H9 (cell line): ENCODE measurements at regions not wholly inside any gene's neighbourhood (a gene's known extent, or its start where the extent isn't known, plus 50 kb on each side); places are given as distances from the start of the nearest gene placed in this dataset.

Experiments
- DNase-seq: peaks from one replicate; pipeline ENCODE4 v3.0.0-alpha.2; 2017
- H2AFZ ChIP-seq: one replicate; pipeline ENCODE4 v1.6.1; 2013; ENCODE audit warnings: mild to moderate bottlenecking, low read length, control low read depth, moderate library complexity
- H2AK5ac ChIP-seq: 2 replicates; pipeline ENCODE4 v1.6.1; 2013; ENCODE audit warnings: low read length, control low read depth, mixed read lengths; ENCODE audit not compliant: insufficient read length
- H2BK120ac ChIP-seq: one replicate; pipeline ENCODE4 v1.6.1; 2013; ENCODE audit warnings: low read depth, mild to moderate bottlenecking, low read length, control low read depth, inconsistent platforms; ENCODE audit not compliant: poor library complexity, severe bottlenecking
- H2BK12ac ChIP-seq: 2 replicates; pipeline ENCODE4 v1.6.1; 2013; ENCODE audit warnings: low read length, control low read depth, mixed read lengths, low read depth; ENCODE audit not compliant: insufficient read length
- H2BK15ac ChIP-seq: 2 replicates; pipeline ENCODE4 v1.6.1; 2013; ENCODE audit warnings: low read depth, low read length, control low read depth
- H2BK20ac ChIP-seq: one replicate; pipeline ENCODE4 v1.6.1; 2013; ENCODE audit warnings: low read depth, mild to moderate bottlenecking, low read length, control low read depth, inconsistent platforms; ENCODE audit not compliant: poor library complexity, severe bottlenecking
- H2BK5ac ChIP-seq: 2 replicates; pipeline ENCODE4 v1.6.1; 2013; ENCODE audit warnings: low read length, control low read depth, mixed read lengths; ENCODE audit not compliant: insufficient read length
- H3K14ac ChIP-seq: 2 replicates; pipeline ENCODE4 v1.6.1; 2013; ENCODE audit warnings: low read length, control low read depth; ENCODE audit not compliant: insufficient read depth
- H3K18ac ChIP-seq: 2 replicates; pipeline ENCODE4 v1.6.1; 2013; ENCODE audit warnings: low read depth, mild to moderate bottlenecking, mixed read lengths, low read length, control low read depth; ENCODE audit not compliant: insufficient read length
- H3K23ac ChIP-seq: 2 replicates; pipeline ENCODE4 v1.6.1; 2013; ENCODE audit warnings: low read length, control low read depth, mixed read lengths, low read depth; ENCODE audit not compliant: insufficient read length
- H3K23me2 ChIP-seq: 2 replicates; pipeline ENCODE4 v1.6.1; 2013; ENCODE audit warnings: low read depth, mild to moderate bottlenecking, mixed read lengths, low read length, control low read depth; ENCODE audit not compliant: insufficient read length, poor library complexity, severe bottlenecking
- H3K27ac ChIP-seq: 2 replicates; pipeline ENCODE4 v1.5.1; 2013; ENCODE audit warnings: low read length, control low read depth, mixed read lengths, low read depth; ENCODE audit not compliant: insufficient read length
- H3K27me3 ChIP-seq: 2 replicates; pipeline ENCODE4 v1.6.1; 2013; ENCODE audit warnings: low read length, control low read depth, inconsistent platforms; ENCODE audit not compliant: insufficient read depth
- H3K4ac ChIP-seq: 2 replicates; pipeline ENCODE4 v1.6.1; 2013; ENCODE audit warnings: low read depth, mild to moderate bottlenecking, control low read depth, inconsistent platforms, low read length, moderate library complexity
- H3K4me1 ChIP-seq: 2 replicates; pipeline ENCODE4 v1.6.1; 2013; ENCODE audit warnings: low read length, control low read depth, inconsistent platforms; ENCODE audit not compliant: insufficient read depth
- H3K4me2 ChIP-seq: 2 replicates; pipeline ENCODE4 v1.6.1; 2013; ENCODE audit warnings: low read length, control low read depth, mixed read lengths; ENCODE audit not compliant: insufficient read length, insufficient read depth
- H3K56ac ChIP-seq: 2 replicates; pipeline ENCODE4 v1.6.1; 2013; ENCODE audit warnings: low read depth, mild to moderate bottlenecking, mixed read lengths, low read length, control low read depth; ENCODE audit not compliant: insufficient read length
- H3K79me1 ChIP-seq: 2 replicates; pipeline ENCODE4 v1.6.1; 2013; ENCODE audit warnings: low read depth, mild to moderate bottlenecking, moderate library complexity, low read length, control low read depth, inconsistent platforms; ENCODE audit not compliant: insufficient read depth, poor library complexity, severe bottlenecking
- H3K79me2 ChIP-seq: 2 replicates; pipeline ENCODE4 v1.6.1; 2013; ENCODE audit warnings: low read length, control low read depth, inconsistent platforms; ENCODE audit not compliant: insufficient read depth
- H3K9ac ChIP-seq: 2 replicates; pipeline ENCODE4 v1.6.1; 2013; ENCODE audit warnings: low read length, control low read depth, mixed read lengths; ENCODE audit not compliant: insufficient read length; ENCODE audit errors: extremely low read depth
- H3K9me3 ChIP-seq: one replicate; pipeline ENCODE4 v1.6.1; 2013; ENCODE audit warnings: low read depth, low read length, inconsistent platforms; ENCODE audit not compliant: control insufficient read depth
- H3T11ph ChIP-seq: one replicate; pipeline ENCODE4 v1.6.1; 2013; ENCODE audit warnings: mild to moderate bottlenecking, low read length, control low read depth, inconsistent platforms
- H4K20me1 ChIP-seq: one replicate; pipeline ENCODE4 v1.6.1; 2013; ENCODE audit not compliant: control insufficient read depth, insufficient read length, insufficient read depth
- H4K5ac ChIP-seq: 2 replicates; pipeline ENCODE4 v1.6.1; 2013; ENCODE audit warnings: low read depth, mild to moderate bottlenecking, mixed read lengths, low read length, control low read depth; ENCODE audit not compliant: insufficient read length
- H4K8ac ChIP-seq: replicated peaks from 2 replicates; pipeline ENCODE4 v1.6.1; 2013; ENCODE audit warnings: low read length, control low read depth, mixed read lengths, low read depth; ENCODE audit not compliant: insufficient read length
- H4K91ac ChIP-seq: 2 replicates; pipeline ENCODE4 v1.6.1; 2013; ENCODE audit warnings: low read depth, mild to moderate bottlenecking, moderate library complexity, mixed read lengths, low read length, control low read depth; ENCODE audit not compliant: insufficient read length
- H3K27ac Mint-ChIP-seq, 3 experiments: 2 replicates in 2 of 3; 3 replicates in 1 of 3; pipeline ENCODE4 v1.8.0; 2020 to 2021; ENCODE audit warnings: mixed read lengths in 3 of 3, mild to moderate bottlenecking in 1 of 3, moderate library complexity in 1 of 3
- H3K27me3 Mint-ChIP-seq: 2 replicates; pipeline ENCODE4 v1.8.0; 2021; ENCODE audit warnings: low read depth, mild to moderate bottlenecking, moderate library complexity, mixed read lengths
- H3K36me3 Mint-ChIP-seq, 3 experiments: 2 replicates in 2 of 3; 3 replicates in 1 of 3; pipeline ENCODE4 v1.8.0; 2020 to 2021; ENCODE audit warnings: low read depth in 3 of 3, mixed read lengths in 3 of 3; ENCODE audit not compliant: insufficient read depth in 1 of 3
- H3K4me1 Mint-ChIP-seq, 2 experiments: 2 replicates each; pipeline ENCODE4 v1.8.0; 2020; ENCODE audit warnings: mixed read lengths in 2 of 2
- H3K4me3 Mint-ChIP-seq, 2 experiments: 2 replicates in 1 of 2; 3 replicates in 1 of 2; pipeline ENCODE4 v1.8.0; 2020 to 2021; ENCODE audit warnings: mild to moderate bottlenecking in 2 of 2, mixed read lengths in 2 of 2, moderate library complexity in 1 of 2
- H3K9me3 Mint-ChIP-seq, 2 experiments: 2 replicates in 1 of 2; 3 replicates in 1 of 2; pipeline ENCODE4 v1.8.0; 2020; ENCODE audit warnings: mild to moderate bottlenecking in 2 of 2, mixed read lengths in 2 of 2, moderate library complexity in 1 of 2
- CTCF ChIP-seq: fragments of 200-600 bp; sonication (generic); conservative IDR thresholded peaks from 3 replicates; pipeline ENCODE4 v1.8.0; 2021; ENCODE audit warnings: antibody characterized with exemption, mild to moderate bottlenecking
- WGBS: extraction: QIAGEN DNeasy Blood & Tissue Kit; methylation state at CpG from one replicate; pipeline ENCODE4 v1.1.7; 2013; ENCODE audit warnings: missing lambda C conversion rate, low lambda C conversion rate, mixed read lengths; ENCODE audit not compliant: insufficient read length; ENCODE audit errors: extremely low coverage; 5-methylcytosine and 5-hydroxymethylcytosine counted together

- no peak overlapping the region for H3K56ac ChIP-seq
- H4K91ac ChIP-seq, result no peak overlapping the region
- H3K4me2 ChIP-seq, result no peak overlapping the region
- no peaks in the 10 kb centered on the region for H3K4me1 ChIP-seq
- H2AFZ ChIP-seq, result no peak overlapping the region
- Mint-ChIP-seq H3K4me1 (peaks cover 3 to 10% of the 10 kb centered on the region in 2 experiments; a peak in 3 of 4 replicates), H3K27ac (no peak overlapping the region), H3K36me3 (no peaks in the 10 kb centered on the region; a peak in 1 of 7 replicates), H3K4me3 (no peak overlapping the region), H3K27me3 (peaks cover 88% of the 10 kb centered on the region), H3K9me3 (peaks cover 0 to 3% of the 10 kb centered on the region in 2 experiments; a peak in 2 of 5 replicates)
- no peaks in the 10 kb centered on the region for H3K23me2 ChIP-seq
- no peak overlapping the region for H3K27ac ChIP-seq
- no peak overlapping the region for H2BK15ac ChIP-seq
- H3K14ac ChIP-seq, result no peak overlapping the region
- H3K9me3 ChIP-seq, result no peaks in the 10 kb centered on the region
- H2BK120ac ChIP-seq, result no peak overlapping the region
- no peak overlapping the region for H4K5ac ChIP-seq
- H3T11ph ChIP-seq, result no peak overlapping the region
- no peaks in the 10 kb centered on the region; the same call in 1 of the 2 replicates for H3K27me3 ChIP-seq
- no peak overlapping the region for H3K9ac ChIP-seq
- no peak overlapping the region for H2BK5ac ChIP-seq
- H3K4ac ChIP-seq, result no peak overlapping the region
- no peak overlapping the region for H3K23ac ChIP-seq
- no peak overlapping the region for H2BK12ac ChIP-seq
- no peaks in the 10 kb centered on the region for H3K79me2 ChIP-seq
- no peak overlapping the region for H2BK20ac ChIP-seq
- no peak overlapping the region for H4K8ac ChIP-seq
- H3K18ac ChIP-seq, result no peak overlapping the region
- H2AK5ac ChIP-seq, result no peak overlapping the region
- H4K20me1 ChIP-seq, result no peaks in the 10 kb centered on the region
- no CpG with 5 or more reads among the region's 6 CpGs for WGBS
- no peaks in the 10 kb centered on the region for H3K79me1 ChIP-seq
- no peak for DNase-seq
- TF ChIP-seq CTCF, result no peak
Observed at GRCh38 chr4:8685831-8686230, 93.3 kb downstream of the CPZ start.
